BLaER1 treated with 17β-estradiol and CSF1 and Interleukin-3, amounts not matched to agents 10 nM and 100 nM (cell line): ENCODE measurements at regions not wholly inside any gene's neighbourhood (a gene's known extent, or its start where the extent isn't known, plus 50 kb on each side); places are given as distances from the start of the nearest gene placed in this dataset.

Experiments
- H3K27ac ChIP-seq, 11 experiments: shearing (Covaris generic); formaldehyde crosslinking; 2 replicates each; pipeline ENCODE4 v1.8.1; 2022
- H3K27me3 ChIP-seq, 11 experiments: shearing (Covaris generic); formaldehyde crosslinking; 2 replicates each; pipeline ENCODE4 v1.8.1; 2022
- H3K36me3 ChIP-seq, 11 experiments: shearing (Covaris generic); formaldehyde crosslinking; 2 replicates each; pipeline ENCODE4 v1.8.1; 2022
- H3K4me1 ChIP-seq, 10 experiments: shearing (Covaris generic); formaldehyde crosslinking; 2 replicates each; pipeline ENCODE4 v1.8.1; 2022
- H3K4me2 ChIP-seq, 11 experiments: shearing (Covaris generic); formaldehyde crosslinking; 2 replicates each; pipeline ENCODE4 v1.8.1; 2022
- H3K4me3 ChIP-seq, 10 experiments: shearing (Covaris generic); formaldehyde crosslinking; 2 replicates each; pipeline ENCODE4 v1.8.1; 2022
- H3K9ac ChIP-seq, 11 experiments: shearing (Covaris generic); formaldehyde crosslinking; 2 replicates each; pipeline ENCODE4 v1.8.1; 2022
- H3K9me3 ChIP-seq, 11 experiments: shearing (Covaris generic); formaldehyde crosslinking; replicated peaks in 1 of 11; 2 replicates each; pipeline ENCODE4 v1.8.1; 2022
- H4K20me1 ChIP-seq, 11 experiments: shearing (Covaris generic); formaldehyde crosslinking; 2 replicates each; pipeline ENCODE4 v1.8.1; 2022
- Cebpa-rat ChIP-seq, 11 experiments: shearing (Covaris generic); IDR thresholded peaks; 2 replicates each; pipeline ENCODE4 v1.8.1; 2022

DNA sequence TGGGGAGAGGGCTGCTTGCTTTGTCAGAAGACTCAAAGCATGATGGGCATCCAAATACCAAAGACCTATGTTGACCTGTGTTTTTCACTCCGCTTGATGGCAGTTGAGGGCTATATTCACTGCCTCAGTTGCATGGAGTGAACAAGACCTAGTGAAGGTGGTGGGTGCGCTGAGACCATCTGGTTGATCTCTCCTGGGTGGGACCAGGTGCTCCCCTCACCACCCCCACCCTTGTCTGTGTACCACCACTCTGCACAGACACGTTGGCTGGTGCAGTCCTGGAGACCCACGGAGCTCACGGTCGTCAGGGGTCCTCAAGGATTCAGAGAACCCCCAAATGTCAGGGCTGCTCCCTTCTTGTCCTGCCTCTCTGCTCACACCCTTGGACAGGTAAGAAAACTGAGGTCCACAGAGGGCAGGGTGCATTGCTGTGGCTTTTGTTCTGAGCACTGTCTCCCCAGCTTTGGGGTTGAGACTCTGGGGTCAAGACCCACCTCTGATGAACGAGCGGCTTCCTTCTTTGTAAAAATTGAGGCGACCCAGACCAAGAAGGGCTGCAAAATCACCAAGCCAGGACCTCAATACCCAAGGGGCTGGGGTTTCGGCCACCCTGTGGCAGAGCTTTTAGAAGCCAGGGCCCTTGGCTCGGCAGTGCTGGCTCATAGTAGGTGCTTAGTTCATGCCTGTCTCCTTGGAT, 166.3 kb upstream of the RTL1 start:
- peaks cover 47 to 99% (median 91%) of the 10 kb centered on the region in 10 experiments for H3K4me1 ChIP-seq
- peaks cover 0 to 13% (median 0%) of the 10 kb centered on the region in 11 experiments; a peak in 3 of 22 replicates for H4K20me1 ChIP-seq
- no peak overlapping the region; a peak in 1 of 20 replicates for H3K4me3 ChIP-seq
- H3K9ac ChIP-seq, result no peak overlapping the region
- H3K27ac ChIP-seq, result no peak overlapping the region
- H3K36me3 ChIP-seq, result no peaks in the 10 kb centered on the region
- H3K9me3 ChIP-seq, result peaks cover 0 to 18% (median 14%) of the 10 kb centered on the region in 11 experiments; a peak in 13 of 22 replicates
- peaks cover 0 to 66% (median 0%) of the 10 kb centered on the region in 11 experiments; a peak in 7 of 22 replicates for H3K27me3 ChIP-seq
- H3K4me2 ChIP-seq, result peak overlapping the region; percentile 50 to 97 (median 91); a peak in 20 of 22 replicates
- no peak for TF ChIP-seq Cebpa-rat (IDR thresholded peaks at IDR 0.05)

DNA sequence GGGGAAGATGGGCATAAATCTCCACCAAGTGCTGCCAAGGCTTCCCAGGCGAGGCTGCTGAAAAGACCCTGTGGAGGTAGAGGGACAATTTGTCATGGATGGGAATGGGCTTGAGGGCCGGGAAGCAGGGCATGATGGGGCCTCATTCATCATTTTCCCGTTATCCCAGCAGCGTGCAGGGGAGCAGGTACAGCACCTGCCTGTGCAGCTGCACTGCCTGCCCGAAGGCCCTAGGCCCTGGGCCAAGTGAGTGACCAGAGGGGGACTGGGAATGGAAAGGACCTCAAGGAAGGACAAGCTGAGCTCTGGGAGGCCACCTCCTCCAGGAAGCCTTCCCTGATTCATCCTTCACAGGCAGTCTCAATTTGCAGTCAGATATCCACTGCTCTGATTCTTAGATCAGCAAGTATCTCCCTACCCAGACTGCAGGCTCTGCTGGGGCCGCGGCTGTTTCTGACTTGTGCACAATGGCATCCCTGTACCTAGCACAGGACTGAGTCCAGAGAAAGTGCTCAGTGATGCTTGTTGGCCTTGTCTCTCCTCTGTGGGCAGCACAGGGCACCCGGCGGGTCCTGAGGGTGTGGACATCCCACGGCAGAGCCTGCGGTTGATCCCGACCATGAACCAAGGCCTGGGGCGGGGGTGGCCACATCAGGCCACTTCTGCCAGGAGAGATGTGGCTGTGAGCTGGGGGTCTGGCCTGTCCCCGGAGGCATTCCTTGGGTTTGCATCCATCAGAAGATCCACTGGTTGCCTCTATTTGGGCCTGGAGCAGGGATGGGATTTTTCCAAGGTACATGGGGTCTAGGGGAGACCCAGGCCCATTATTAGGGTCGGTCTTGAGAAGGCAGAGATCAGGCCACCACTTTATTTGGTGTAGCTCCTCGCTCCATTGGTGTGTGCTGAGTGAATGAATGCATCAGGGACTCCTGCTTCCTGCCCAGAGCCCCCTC, 167.3 kb upstream of the RTL1 start:
- peak overlapping the region in 2 of 10 experiments; percentile 19 to 41; a peak in 5 of 20 replicates for H3K4me3 ChIP-seq
- peak overlapping the region; percentile 1 to 97 (median 91); a peak in 20 of 22 replicates for H3K4me2 ChIP-seq
- H3K27me3 ChIP-seq, result peaks cover 0 to 75% (median 0%) of the 10 kb centered on the region in 11 experiments; a peak in 7 of 22 replicates
- peaks cover 0 to 13% (median 0%) of the 10 kb centered on the region in 11 experiments; a peak in 3 of 22 replicates for H4K20me1 ChIP-seq
- TF ChIP-seq Cebpa-rat (IDR thresholded peaks at IDR 0.05), result no peak
- peak overlapping the region in 4 of 11 experiments; percentile 3 to 70 (median 25); a peak in 4 of 22 replicates for H3K27ac ChIP-seq
- H3K9me3 ChIP-seq, result peaks cover 0 to 9% (median 5%) of the 10 kb centered on the region in 11 experiments; a peak in 11 of 22 replicates
- H3K9ac ChIP-seq, result peak overlapping the region in 4 of 11 experiments; percentile 53 to 73 (median 68); a peak in 7 of 22 replicates
- peaks cover 57 to 100% (median 94%) of the 10 kb centered on the region in 10 experiments for H3K4me1 ChIP-seq
- no peaks in the 10 kb centered on the region for H3K36me3 ChIP-seq

DNA sequence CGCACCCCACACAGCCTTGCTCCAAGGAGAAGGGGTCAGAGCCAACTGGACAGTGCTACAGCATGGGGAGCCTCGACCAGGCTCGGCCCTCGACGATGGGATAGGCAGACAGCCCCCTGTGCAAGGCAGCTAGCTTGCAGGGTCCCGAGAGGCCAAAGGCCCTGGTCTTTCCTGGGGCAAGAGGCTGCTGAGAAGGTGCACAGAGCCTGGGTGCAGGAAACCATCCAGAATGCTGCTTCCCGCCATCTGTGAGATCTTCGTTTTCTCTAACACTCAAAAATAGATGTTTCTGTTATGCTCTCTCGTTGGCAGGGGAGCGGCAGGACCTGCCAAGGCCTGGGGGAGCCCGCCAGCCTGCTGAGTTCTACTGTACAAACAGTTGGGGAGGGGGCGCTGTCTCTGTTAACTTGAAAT, 168.0 kb upstream of the RTL1 start:
- no peaks in the 10 kb centered on the region for H3K36me3 ChIP-seq
- H4K20me1 ChIP-seq, result peaks cover 0 to 16% (median 0%) of the 10 kb centered on the region in 11 experiments; a peak in 3 of 22 replicates
- peak overlapping the region; percentile 1 to 97 (median 91); a peak in 20 of 22 replicates for H3K4me2 ChIP-seq
- no peak for TF ChIP-seq Cebpa-rat (IDR thresholded peaks at IDR 0.05)
- H3K27me3 ChIP-seq, result peaks cover 0 to 82% (median 0%) of the 10 kb centered on the region in 11 experiments; a peak in 8 of 22 replicates
- H3K9ac ChIP-seq, result peak overlapping the region in 4 of 11 experiments; percentile 53 to 73 (median 68); a peak in 7 of 22 replicates
- peaks cover 64 to 100% (median 98%) of the 10 kb centered on the region in 10 experiments for H3K4me1 ChIP-seq
- peaks cover 0 to 2% (median 0%) of the 10 kb centered on the region in 11 experiments; a peak in 4 of 22 replicates for H3K9me3 ChIP-seq
- H3K4me3 ChIP-seq, result peak overlapping the region in 2 of 10 experiments; percentile 19 to 41; a peak in 4 of 20 replicates
- peak overlapping the region in 4 of 11 experiments; percentile 3 to 70 (median 25); a peak in 5 of 22 replicates for H3K27ac ChIP-seq

DNA sequence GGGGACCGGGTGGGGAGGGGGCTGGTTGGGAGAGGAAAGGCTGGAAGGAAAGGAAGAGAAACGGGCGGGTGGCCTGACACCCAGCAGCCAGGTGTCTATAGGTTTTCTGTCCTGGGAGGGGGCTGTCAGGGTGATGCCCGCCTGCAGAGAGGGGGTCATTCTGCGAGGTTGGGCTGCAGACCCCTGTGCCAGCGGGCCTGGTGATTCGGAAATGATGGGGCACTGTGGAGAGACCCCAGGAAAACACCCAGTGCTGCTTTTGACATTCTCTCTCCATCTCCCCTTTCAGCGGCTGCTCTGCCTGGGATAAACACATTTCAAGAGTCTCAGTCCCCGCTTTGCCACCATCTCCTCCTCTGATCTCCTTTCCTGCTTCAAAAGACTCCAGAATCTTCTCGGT, 168.5 kb upstream of the RTL1 start:
- H4K20me1 ChIP-seq, result peaks cover 0 to 22% (median 0%) of the 10 kb centered on the region in 11 experiments; a peak in 3 of 22 replicates
- peak overlapping the region; percentile 86 to 97 (median 91); a peak in 21 of 22 replicates for H3K4me2 ChIP-seq
- H3K4me1 ChIP-seq, result peaks cover 70 to 100% (median 100%) of the 10 kb centered on the region in 10 experiments
- no peak for TF ChIP-seq Cebpa-rat (IDR thresholded peaks at IDR 0.05)
- peaks cover 0 to 88% (median 0%) of the 10 kb centered on the region in 11 experiments; a peak in 8 of 22 replicates for H3K27me3 ChIP-seq
- peak overlapping the region in 1 of 10 experiments; percentile 41; a peak in 2 of 20 replicates for H3K4me3 ChIP-seq
- H3K9me3 ChIP-seq, result no peaks in the 10 kb centered on the region
- H3K36me3 ChIP-seq, result no peaks in the 10 kb centered on the region
- H3K27ac ChIP-seq, result peak overlapping the region in 4 of 11 experiments; percentile 52 to 71 (median 63); a peak in 7 of 22 replicates
- H3K9ac ChIP-seq, result peak overlapping the region in 6 of 11 experiments; percentile 3 to 73 (median 59); a peak in 10 of 22 replicates

DNA sequence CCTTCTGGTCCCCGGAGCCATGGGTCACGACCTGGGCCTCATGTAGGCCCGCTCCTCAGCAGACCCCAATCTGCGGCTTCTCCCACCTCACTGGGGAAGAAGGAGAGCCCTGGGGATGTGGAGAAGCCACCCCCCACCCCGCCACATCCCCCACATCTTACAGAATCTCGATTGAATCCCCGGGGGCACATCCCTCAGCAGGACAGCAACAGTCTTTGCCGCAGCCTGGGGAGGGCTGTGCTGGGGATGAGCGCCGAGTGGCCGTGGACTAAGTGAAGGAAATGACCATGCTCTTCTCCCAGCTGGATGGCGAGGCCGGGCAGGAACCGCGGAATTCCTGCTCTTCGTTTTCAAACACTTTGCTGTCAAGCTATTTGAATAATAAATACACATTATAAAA, 169.0 kb upstream of the RTL1 start:
- peak overlapping the region; percentile 86 to 97 (median 91) for H3K4me2 ChIP-seq

DNA sequence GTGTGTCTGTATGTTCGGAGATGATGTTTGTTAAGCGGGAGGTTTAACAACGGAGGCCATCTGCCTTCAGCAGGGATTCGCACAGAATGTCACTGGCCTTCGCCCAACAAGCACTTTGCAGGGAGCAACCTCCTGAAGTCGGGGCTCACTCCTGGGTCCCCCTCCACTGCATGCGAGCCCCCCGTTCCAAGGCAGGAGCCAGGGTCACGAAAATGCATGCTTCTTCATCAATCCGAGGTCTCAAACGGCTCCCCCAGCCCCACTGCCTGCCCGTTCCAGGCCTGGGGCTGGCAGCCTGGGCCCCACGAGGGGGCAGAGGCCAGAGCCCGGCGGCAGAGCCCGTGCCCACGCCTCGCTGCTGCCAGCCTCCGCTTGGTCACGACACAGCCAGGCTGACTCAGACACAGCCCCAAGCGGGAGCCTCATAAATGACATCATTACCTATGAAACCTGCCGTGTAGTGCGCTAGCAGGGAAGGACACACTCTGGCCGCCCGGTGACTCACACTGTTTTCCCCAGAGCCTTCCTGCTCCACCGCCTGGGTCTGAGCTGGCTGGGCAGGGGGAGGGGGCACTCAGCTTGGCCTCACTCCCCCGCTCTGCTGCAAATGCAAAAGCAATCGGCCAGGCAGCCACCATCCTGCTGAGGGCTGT, 169.5 kb upstream of the RTL1 start:
- Histone ChIP-seq H3K4me3 (peak overlapping the region in 5 of 10 experiments; percentile 16 to 41 (median 26); a peak in 5 of 20 replicates), H3K9ac (peak overlapping the region in 6 of 11 experiments; percentile 11 to 73 (median 54); a peak in 10 of 22 replicates), H3K27me3 (peaks cover 0 to 95% (median 0%) of the 10 kb centered on the region in 11 experiments; a peak in 8 of 22 replicates), H3K9me3 (no peaks in the 10 kb centered on the region), H3K36me3 (no peaks in the 10 kb centered on the region), H3K4me1 (peaks cover 80 to 100% (median 100%) of the 10 kb centered on the region in 10 experiments), H4K20me1 (peaks cover 0 to 23% (median 0%) of the 10 kb centered on the region in 11 experiments; a peak in 3 of 22 replicates), H3K4me2 (peak overlapping the region; percentile 86 to 97 (median 91)), H3K27ac (peak overlapping the region in 6 of 11 experiments; percentile 6 to 71 (median 54); a peak in 12 of 22 replicates)
- TF ChIP-seq Cebpa-rat (IDR thresholded peaks at IDR 0.05), result no peak

More for the DNA sequence above, 169.0 kb upstream of the RTL1 start:
- peak overlapping the region in 3 of 10 experiments; percentile 18 to 41 (median 26); a peak in 3 of 20 replicates for H3K4me3 ChIP-seq
- H3K4me1 ChIP-seq, result peaks cover 74 to 100% (median 100%) of the 10 kb centered on the region in 10 experiments
- peak overlapping the region in 6 of 11 experiments; percentile 6 to 71 (median 54); a peak in 8 of 22 replicates for H3K27ac ChIP-seq
- peaks cover 0 to 92% (median 0%) of the 10 kb centered on the region in 11 experiments; a peak in 8 of 22 replicates for H3K27me3 ChIP-seq
- H3K9me3 ChIP-seq, result no peaks in the 10 kb centered on the region
- peaks cover 0 to 23% (median 0%) of the 10 kb centered on the region in 11 experiments; a peak in 3 of 22 replicates for H4K20me1 ChIP-seq
- no peak for TF ChIP-seq Cebpa-rat (IDR thresholded peaks at IDR 0.05)
- H3K9ac ChIP-seq, result peak overlapping the region in 6 of 11 experiments; percentile 3 to 73 (median 59); a peak in 11 of 22 replicates
- no peaks in the 10 kb centered on the region for H3K36me3 ChIP-seq

DNA sequence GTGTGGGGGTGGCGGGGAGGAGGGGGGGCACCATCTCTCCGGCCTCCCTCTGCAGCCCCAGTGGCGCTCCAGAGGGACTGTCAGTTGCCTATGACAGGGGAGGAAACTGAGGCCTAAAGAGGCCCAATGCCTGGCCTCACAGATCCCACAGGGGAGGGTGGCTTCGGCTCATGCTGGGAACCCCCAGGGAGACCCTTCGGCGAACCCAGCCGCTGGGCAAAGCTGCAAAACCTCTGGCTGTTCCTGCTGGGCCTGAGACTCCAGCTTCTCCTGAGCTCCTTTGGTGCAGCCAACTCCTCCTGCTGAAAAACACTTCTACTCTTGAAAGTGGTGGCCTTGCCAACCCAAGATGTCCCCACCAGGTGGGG, 170.1 kb upstream of the RTL1 start:
- Histone ChIP-seq H3K4me1 (peaks cover 80 to 100% (median 100%) of the 10 kb centered on the region in 10 experiments), H3K4me2 (peak overlapping the region; percentile 86 to 97 (median 91)), H3K27me3 (peaks cover 0 to 95% (median 0%) of the 10 kb centered on the region in 11 experiments; a peak in 8 of 22 replicates), H3K36me3 (no peaks in the 10 kb centered on the region), H3K9me3 (no peaks in the 10 kb centered on the region), H3K4me3 (peak overlapping the region in 3 of 10 experiments; percentile 16 to 32 (median 16); a peak in 2 of 20 replicates), H4K20me1 (peaks cover 0 to 23% (median 0%) of the 10 kb centered on the region in 11 experiments; a peak in 3 of 22 replicates), H3K9ac (peak overlapping the region in 3 of 11 experiments; percentile 7 to 31 (median 29); a peak in 4 of 22 replicates), H3K27ac (peak overlapping the region in 2 of 11 experiments; percentile 40 to 50; a peak in 4 of 22 replicates)
- no peak for TF ChIP-seq Cebpa-rat (IDR thresholded peaks at IDR 0.05)
